Gastrocnemius medialis (tissue), 4 donors: ENCODE measurements at regions not wholly inside any gene's neighbourhood (a gene's known extent, or its start where the extent isn't known, plus 50 kb on each side); places are given as distances from the start of the nearest gene placed in this dataset.
"Not testable (repeated sequence)": the region's sequence is repeated elsewhere in the genome, so short reads cannot be mapped to it uniquely, and the experiment has no call there.

Experiments
- ATAC-seq, 2 donors: fragments of 150-250 bp; one replicate each; pipeline ENCODE4 v1.9.1; 2016
- DNase-seq, 2 donors: peaks; one replicate each; pipeline ENCODE4 v3.0.0-alpha.2; 2019
- H3K27ac ChIP-seq, 4 donors: fragments of 200-600 bp; sonication (generic); 1 replicate in 1 of 4; 2 replicates in 3 of 4; pipeline ENCODE4 v1.5.1; 2016 to 2018; ENCODE audit warnings: mild to moderate bottlenecking in 2 of 4, moderate library complexity in 1 of 4
- H3K27me3 ChIP-seq, 3 donors: fragments of 200-600 bp; sonication (generic) in 2 of 3; 1 replicate in 1 of 3; 2 replicates in 2 of 3; pipeline versions ENCODE4 v1.5.1 to v1.6.0; 2016 to 2019; ENCODE audit warnings: mild to moderate bottlenecking in 1 of 3, moderate library complexity in 1 of 3
- H3K36me3 ChIP-seq, 2 donors: fragments of 200-600 bp; sonication (generic) in 1 of 2; one replicate each; pipeline ENCODE4 v1.5.1; 2017 to 2018
- H3K4me1 ChIP-seq, 2 donors: fragments of 200-600 bp; sonication (generic) in 1 of 2; one replicate each; pipeline ENCODE4 v1.5.1; 2016 to 2017; ENCODE audit warnings: mild to moderate bottlenecking in 2 of 2
- H3K4me3 ChIP-seq, 4 donors: fragments of 200-600 bp; sonication (generic) in 3 of 4; 1 replicate in 1 of 4; 2 replicates in 3 of 4; pipeline ENCODE4 v1.5.1; 2016 to 2019; ENCODE audit warnings: mild to moderate bottlenecking in 2 of 4
- H3K9me3 ChIP-seq, 3 donors: fragments of 200-600 bp; sonication (generic) in 2 of 3; 1 replicate in 1 of 3; 2 replicates in 2 of 3; pipeline ENCODE4 v1.5.1; 2016 to 2019
- CTCF ChIP-seq, 5 experiments: fragments of 450-650 bp in 3 of 5; fragments of 200-600 bp in 2 of 5; sonication (generic) in 2 of 5; IDR thresholded peaks in 4 of 5; conservative IDR thresholded peaks in 1 of 5; 1 replicate in 4 of 5; 2 replicates in 1 of 5; pipeline ENCODE4 v1.5.1; 2016 to 2019; ENCODE audit warnings: antibody characterized with exemption in 5 of 5, mild to moderate bottlenecking in 3 of 5, moderate library complexity in 3 of 5
- POLR2A ChIP-seq, 2 donors: fragments of 450-650 bp; IDR thresholded peaks; one replicate each; pipeline ENCODE4 v1.6.1; 2017; ENCODE audit warnings: antibody characterized with exemption in 2 of 2, mild to moderate bottlenecking in 2 of 2, moderate library complexity in 2 of 2
- in situ Hi-C, 4 donors: fragments of 200-750 bp; cut with MboI; loops; one replicate each; pipeline versions ENCODE4 v1.15.0 to v1.8.0; 2017; ENCODE audit warnings: low sequenced_read_pairs in 4 of 4
- intact Hi-C: fragments of 100-400 bp; cut with DNase I; formaldehyde crosslinking; loops from one replicate; pipeline ENCODE4 v1.15.1; 2023; ENCODE audit warnings: low total_unique reads

- Histone ChIP-seq H3K9me3 (no peaks in the 10 kb centered on the region), H3K4me3 (no peak overlapping the region), H3K4me1 (no peaks in the 10 kb centered on the region), H3K27ac (no peak overlapping the region), H3K27me3 (no peaks in the 10 kb centered on the region), H3K36me3 (peaks cover 0 to 23% of the 10 kb centered on the region in 2 donors)
- no peak for DNase-seq
- in situ Hi-C loops = no loop called here
- TF ChIP-seq POLR2A (IDR thresholded peaks at IDR 0.05) (no peak), CTCF (IDR thresholded peaks at IDR 0.05 in 4 of 5, conservative IDR thresholded peaks at IDR 0.05 in 1 of 5) (no peak)
- intact Hi-C loops = no loop called here
- no peak for ATAC-seq
These were observed 90.6 kb upstream of the UMPS start for GRCh38 chr3:124639406-124640237.

GRCh38 chr3:124640635-124641306 lies 89.5 kb upstream of the UMPS start:
- ATAC-seq = no peak
- TF ChIP-seq CTCF (IDR thresholded peaks at IDR 0.05 in 4 of 5, conservative IDR thresholded peaks at IDR 0.05 in 1 of 5) (no peak), POLR2A (IDR thresholded peaks at IDR 0.05) (no peak)
- no peak for DNase-seq
- Histone ChIP-seq H3K27me3 (no peaks in the 10 kb centered on the region), H3K4me1 (no peaks in the 10 kb centered on the region), H3K27ac (no peak overlapping the region), H3K36me3 (peaks cover 0 to 18% of the 10 kb centered on the region in 2 donors), H3K4me3 (no peak overlapping the region), H3K9me3 (no peaks in the 10 kb centered on the region)
- in situ Hi-C loops = no loop called here
- intact Hi-C loops = no loop called here

- in situ Hi-C loops (no loop called here), intact Hi-C loops (no loop called here)
- H3K27me3 ChIP-seq = no peaks in the 10 kb centered on the region
- TF ChIP-seq POLR2A (IDR thresholded peaks at IDR 0.05) (no peak), CTCF (IDR thresholded peaks at IDR 0.05 in 4 of 5, conservative IDR thresholded peaks at IDR 0.05 in 1 of 5) (no peak)
- no peak for DNase-seq
- H3K36me3 ChIP-seq = no peaks in the 10 kb centered on the region
- H3K27ac ChIP-seq = no peak overlapping the region
- no peaks in the 10 kb centered on the region for H3K4me1 ChIP-seq
- no peak overlapping the region for H3K4me3 ChIP-seq
- ATAC-seq = no peak
- H3K9me3 ChIP-seq = no peaks in the 10 kb centered on the region
These were observed 86.8 kb upstream of the UMPS start for GRCh38 chr3:124643453-124643852.

GRCh38 chr3:124646186-124646585 lies 84.1 kb upstream of the UMPS start:
- H3K4me1 ChIP-seq, H3K36me3 ChIP-seq, H3K27ac ChIP-seq, intact Hi-C loops, H3K4me3 ChIP-seq, DNase-seq, ATAC-seq, in situ Hi-C loops, H3K9me3 ChIP-seq, H3K27me3 ChIP-seq: not testable (repeated sequence)

- H3K27ac ChIP-seq = no peak overlapping the region
- peaks cover 0 to 10% of the 10 kb centered on the region in 2 donors for H3K36me3 ChIP-seq
- H3K4me3 ChIP-seq = no peak overlapping the region
- TF ChIP-seq CTCF (IDR thresholded peaks at IDR 0.05 in 4 of 5, conservative IDR thresholded peaks at IDR 0.05 in 1 of 5) = no peak
- no peak for TF ChIP-seq POLR2A (IDR thresholded peaks at IDR 0.05)
- no peaks in the 10 kb centered on the region for H3K9me3 ChIP-seq
- ATAC-seq (no peak), DNase-seq (no peak)
- no peaks in the 10 kb centered on the region for H3K27me3 ChIP-seq
- intact Hi-C loops (no loop called here), in situ Hi-C loops (no loop called here)
- peaks cover 4 to 7% of the 10 kb centered on the region in 2 donors for H3K4me1 ChIP-seq
These were observed 81.7 kb upstream of the UMPS start for GRCh38 chr3:124648551-124648950.
